T-helper 1 cell treated with Interleukin-12 subunit alpha and Interleukin-12 subunit beta and Interleukin-4 antibody, amounts not matched to agents 30 ng/mL and 1 ng/mL, for 36 hours (primary cell): ENCODE measurements at regions not wholly inside any gene's neighbourhood (a gene's known extent, or its start where the extent isn't known, plus 50 kb on each side); places are given as distances from the start of the nearest gene placed in this dataset.
"Not testable (repeated sequence)": the region's sequence is repeated elsewhere in the genome, so short reads cannot be mapped to it uniquely, and the experiment has no call there.

Source experiments
- intact Hi-C: fragments of 100-400 bp; cut with micrococcal nuclease; formaldehyde crosslinking; loops from one replicate; pipeline ENCODE4 v1.15.1; 2024

DNA sequence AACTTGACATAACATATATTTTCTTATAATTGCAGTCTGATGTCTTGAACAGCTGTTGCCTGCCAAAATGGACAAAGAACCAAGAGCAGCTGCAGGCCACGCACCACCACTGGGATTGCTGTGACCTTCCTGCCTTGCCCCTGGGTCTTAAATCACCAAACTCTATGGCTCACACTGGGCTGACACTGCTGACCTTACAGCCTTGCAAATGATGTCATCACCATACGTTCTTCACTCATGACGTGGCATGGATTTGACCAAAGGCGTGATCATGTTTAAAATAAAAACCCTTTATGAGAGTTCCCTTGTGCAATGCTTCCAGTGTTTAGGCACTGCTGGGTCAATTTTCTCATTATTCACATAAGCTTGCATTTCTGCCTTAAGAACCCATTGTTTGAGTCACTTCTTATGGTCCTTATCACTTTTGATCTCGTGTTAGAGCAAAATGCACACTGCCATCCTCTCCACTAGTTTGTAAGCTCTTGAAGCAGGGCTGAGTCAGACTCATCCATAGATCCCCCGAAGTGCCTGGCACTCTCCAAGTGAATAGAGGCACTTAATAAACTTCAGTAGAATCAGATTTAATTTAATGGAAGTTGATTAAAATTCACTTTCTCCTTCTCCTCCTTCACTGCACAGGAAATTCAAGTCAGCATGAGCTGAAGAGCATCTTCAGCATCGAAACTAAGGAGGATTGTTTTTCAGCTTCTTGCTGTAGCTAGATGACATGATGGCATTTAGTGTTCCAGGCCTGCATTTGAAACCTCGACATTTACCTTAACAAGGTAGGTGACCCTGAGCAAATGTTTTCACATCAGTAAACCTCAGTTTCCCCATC, 132.4 kb upstream of the PZP start:
- intact Hi-C loops = no loop called here

DNA sequence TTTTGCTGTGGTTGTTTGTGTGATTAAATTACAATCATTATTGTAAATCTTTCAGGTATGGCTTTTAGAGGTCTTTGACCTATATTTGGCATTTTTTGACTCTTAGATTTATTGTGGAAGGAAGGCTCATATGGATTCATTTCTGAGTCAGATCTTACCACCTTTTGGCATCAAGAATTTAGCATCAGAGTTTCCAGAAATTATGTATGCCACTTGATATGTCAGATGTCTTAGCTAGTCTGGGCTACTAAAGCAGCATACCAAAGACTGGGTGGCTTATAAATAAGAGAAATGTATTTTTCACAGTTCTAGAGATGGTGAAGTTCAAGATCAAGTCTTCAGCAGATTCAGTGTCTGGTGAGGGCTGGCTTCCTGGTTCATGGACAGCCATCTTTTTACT, 129.5 kb upstream of the PZP start:
- intact Hi-C loops = no loop called here

DNA sequence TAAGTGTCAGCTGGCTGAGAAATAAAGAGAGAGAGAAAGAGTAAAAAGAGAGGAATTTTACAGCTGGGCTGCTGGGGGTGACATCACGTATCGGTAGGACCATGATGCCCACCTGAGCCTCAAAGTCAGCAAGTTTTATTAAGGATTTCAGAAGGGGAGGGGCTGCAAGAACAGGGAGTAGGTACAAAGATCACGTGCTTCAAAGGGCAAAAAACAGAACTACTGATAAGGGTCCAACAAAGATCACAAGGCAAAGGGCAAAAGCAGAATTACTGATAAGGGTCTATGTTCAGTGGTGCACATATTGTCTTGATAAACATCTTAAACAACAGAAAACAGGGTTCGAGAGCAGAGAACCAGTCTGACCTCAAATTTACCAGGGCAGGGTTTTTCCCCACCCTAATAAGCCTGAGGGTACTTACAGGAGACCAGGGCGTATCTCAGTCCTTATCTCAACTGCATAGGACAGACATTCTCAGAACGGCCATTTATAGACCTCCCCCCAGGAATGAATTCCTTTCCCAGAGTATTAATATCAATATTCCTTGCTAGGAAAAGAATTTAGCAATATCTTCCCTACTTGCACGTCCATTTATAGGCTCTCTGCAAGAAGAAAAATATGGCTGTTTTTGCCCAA, 128.3 kb upstream of the PZP start:
- intact Hi-C loops = not testable (repeated sequence)

DNA sequence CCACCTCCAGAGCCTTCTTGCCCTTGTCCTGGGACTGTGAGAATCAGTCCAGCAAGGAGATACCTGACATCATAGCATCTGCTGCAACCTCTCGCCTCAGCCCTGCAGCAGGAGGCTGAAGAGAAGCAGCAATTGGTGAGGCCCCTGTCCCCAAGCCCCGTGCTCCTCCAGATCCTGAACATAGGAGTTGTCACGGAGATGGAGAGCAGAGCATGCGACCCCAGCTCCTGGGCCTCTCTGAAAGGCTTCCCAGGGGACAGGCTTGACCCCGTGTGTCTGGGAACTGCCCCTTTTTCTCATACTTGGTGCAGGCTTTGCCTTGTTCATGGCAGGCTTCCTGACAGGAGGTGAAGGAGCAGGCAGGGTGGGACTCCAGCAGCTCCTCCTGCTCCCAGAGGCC, 127.7 kb upstream of the PZP start:
- intact Hi-C loops = no loop called here

DNA sequence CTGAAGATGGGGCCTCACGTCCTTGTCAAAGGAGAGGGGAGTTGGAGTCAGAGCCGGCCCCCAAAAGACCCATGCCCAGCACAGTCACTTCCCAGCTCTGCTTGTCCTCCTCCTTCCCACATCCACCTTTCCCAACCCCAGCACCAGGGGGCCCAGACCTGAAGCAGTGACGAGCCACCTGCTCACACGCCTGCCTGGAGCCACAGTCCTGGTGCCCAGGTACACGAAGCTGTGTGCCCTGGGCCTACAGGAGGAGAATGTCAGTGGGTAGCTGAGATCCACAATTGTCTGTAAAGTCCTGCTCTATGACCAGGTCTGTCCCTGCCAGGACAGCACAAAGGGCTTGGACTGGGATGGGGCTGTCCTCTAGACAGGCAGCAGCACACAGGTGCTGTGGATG, 126.8 kb upstream of the PZP start:
- intact Hi-C loops = loop anchor here (5.0 kb wide), 2 partner anchors 312 to 807 kb away; no protein-coding TSS in a partner anchor

DNA sequence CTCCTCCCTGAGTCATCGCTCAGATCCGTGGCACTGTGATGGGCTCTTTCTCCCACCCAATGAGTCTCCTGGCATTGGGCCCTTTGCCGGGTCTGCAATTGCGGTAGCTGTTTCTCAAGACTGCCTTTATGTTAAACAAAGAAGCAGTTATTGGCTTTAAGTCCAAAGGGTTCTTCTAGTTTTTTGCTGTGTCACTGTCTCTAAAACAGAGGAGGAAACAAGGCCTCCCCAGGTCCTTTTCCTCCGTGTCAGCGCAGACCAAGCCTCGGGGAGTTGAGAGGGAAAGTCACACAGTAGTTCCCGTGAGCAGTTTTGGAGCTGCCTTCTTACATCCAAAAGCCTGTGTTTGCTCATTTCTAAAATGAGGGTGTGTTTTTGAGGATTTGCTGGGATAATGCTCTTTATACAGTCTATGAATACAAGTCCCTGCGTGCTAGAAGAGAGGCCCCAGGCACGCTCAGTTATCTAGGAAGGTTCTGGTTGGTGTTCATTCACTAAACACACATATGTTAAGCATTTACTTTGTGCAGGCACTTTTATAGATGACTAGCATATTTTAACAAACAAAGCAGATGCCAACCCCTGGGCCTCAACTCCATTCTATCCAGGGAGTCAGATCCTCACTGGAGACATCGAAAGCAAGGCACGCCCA, 126.0 kb upstream of the PZP start:
- intact Hi-C loops = loop anchor here (5.0 kb wide), 2 partner anchors 313 to 808 kb away; no protein-coding TSS in a partner anchor

DNA sequence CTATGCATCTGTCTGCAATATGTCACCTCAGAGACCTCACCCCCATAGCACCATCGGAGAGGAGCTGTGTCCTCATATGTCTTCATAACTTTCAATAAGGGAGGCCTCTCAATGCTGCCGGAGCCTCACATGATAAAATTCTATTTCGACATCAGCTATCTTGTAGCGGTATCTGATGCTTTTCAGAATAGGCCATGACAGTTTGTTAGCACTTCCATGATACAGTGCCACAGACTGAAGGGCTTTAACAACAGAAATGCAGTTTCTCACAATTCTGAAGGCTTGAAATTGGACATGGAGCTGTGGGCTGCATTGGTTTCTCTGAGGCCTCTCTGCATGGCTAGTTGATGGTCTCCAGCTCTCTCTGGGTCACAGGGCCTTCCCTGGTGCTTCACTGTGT, 125.0 kb upstream of the PZP start:
- intact Hi-C loops = loop anchor here (5.0 kb wide), 2 partner anchors 314 to 809 kb away; no protein-coding TSS in a partner anchor

DNA sequence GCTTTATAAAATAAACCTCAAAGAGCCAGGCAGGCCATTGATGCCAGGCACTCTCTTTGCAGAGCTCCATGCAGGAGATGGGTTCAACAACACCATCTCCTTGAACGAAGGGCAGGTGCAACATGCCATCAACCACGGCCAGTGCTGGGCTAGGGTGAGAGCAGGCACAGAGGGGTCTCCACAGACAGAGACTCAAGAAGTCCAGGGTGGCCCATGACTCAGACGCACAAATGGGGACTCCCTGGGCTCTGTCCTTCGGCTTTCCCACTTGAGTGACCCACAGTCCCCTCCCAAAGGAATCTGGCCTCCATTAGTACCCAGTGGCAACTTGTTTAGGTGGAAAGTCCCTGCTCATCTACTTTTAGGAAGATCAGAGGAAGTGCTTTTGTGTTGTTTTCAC, 124.4 kb upstream of the PZP start:
- intact Hi-C loops = loop anchor here (5.0 kb wide), 2 partner anchors 315 to 810 kb away; no protein-coding TSS in a partner anchor

DNA sequence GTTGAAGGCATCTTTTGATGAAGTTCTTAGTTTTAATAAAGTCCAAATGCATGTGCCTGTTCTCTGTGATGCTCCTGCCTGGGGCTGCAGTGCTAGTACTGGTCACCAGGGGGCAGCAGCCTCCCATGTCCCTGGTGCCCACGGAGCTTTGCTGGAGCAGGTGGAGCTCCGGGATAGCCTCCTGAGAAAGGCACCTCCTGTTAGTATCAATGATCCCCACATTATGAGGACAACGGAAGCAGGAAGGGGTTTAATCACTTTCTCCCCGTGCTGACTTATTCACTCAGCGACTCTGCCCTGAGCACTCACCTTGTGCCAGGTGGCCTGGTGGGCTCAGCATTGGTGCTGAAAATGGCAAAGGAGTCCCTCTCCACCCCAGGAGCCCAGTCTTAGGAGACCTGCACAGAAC, 123.0 kb upstream of the PZP start:
- intact Hi-C loops = loop anchor here (1.0 to 5.0 kb wide), 8 partner anchors 33 to 811 kb away; no protein-coding TSS in a partner anchor

DNA sequence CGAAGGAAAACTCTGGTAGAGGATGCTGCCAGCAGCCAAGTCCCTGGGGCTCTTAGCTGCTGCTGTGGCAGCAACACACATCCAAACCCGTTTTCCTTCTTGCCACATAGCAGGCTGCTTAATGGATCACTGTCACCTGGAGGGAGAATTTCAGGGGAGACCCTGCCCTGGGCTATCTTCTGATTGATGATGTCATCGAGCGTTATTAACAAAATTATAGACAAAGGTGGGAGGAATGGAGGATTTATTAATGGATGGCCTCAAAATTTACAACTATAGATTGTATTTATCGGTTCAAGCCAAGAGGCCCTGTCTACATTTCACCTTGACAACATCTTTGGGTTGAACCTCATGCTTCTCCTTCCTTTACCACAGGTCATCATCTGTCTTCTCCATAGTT, 120.8 kb upstream of the PZP start:
- intact Hi-C loops = no loop called here

DNA sequence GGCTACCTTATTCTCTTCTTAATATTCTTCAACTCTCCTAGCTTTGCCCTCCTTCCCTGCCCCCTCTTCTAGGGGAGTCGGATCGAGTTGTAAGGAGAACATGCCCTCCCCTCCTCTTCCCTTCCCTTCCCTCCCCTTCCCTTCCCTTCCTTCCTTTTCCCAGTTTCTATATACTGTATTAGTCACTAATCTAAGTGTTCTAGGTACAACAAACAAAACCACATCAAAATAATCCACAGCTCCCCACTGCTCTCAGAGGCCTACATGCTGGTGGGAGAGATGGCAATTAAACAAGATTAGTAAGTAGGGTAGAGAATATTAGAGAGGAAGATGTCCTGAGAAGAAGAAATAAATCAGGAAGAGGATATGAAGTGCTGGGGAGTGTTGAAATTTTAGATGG, 119.9 kb upstream of the PZP start:
- intact Hi-C loops = no loop called here

DNA sequence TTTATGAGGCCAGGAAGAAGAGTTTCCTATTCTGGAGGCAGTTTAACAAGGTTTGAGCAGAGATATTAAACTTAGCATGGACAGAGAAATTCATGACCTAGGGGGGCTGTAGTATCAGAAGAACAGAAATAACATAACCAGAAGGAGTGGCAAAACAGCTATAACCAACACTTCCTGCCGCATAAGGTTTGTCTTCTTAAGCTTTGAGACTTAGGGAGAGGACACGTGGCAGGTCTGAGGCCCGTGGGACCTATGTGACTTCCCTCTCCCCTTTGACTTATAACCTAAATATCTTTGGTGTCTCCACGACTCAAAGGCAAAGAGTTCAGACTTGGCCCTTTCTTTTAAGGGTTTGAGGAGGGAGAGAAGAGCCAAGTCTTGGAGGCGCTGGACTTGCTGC, 119.1 kb upstream of the PZP start:
- intact Hi-C loops = no loop called here

DNA sequence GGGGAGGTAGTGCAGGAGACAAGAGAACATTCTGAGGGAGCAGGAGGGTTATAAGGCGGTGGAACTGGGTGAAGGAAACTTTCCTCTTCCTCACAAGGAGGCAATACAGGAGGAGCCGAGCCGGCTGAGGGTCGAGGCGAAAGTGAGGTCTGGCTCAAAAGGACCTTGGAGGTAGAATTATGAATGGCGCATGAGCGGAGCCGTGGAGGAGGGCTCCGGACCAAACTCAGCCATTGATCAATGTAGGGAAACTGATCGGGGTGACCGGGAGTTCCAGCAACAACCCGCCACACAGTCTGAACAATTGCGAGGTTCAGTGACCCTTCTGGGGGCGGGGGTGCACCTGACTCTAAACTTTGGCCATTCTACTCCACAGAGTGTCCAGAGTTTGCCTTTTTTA, 118.7 kb upstream of the PZP start:
- intact Hi-C loops = not testable (repeated sequence)

DNA sequence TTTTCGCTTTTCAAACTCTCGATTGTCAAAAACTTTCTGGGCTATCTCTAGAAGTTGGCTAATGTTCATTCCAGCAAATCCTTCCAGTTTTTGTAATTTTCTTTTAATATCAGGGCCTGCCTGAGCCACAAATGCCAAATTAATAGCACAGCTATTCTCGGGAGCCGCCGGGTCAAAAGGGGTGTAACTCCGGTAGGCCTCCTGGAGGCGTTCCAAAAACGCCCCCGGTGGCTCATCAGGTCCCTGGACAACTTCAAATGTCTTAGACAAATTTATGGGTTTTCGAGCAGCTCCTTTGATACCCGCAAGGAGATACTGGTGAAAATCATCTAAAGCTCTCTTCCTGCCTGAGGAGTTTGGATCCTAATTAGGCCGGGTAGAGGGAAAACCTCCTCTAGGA, 117.9 kb upstream of the PZP start:
- intact Hi-C loops = no loop called here

DNA sequence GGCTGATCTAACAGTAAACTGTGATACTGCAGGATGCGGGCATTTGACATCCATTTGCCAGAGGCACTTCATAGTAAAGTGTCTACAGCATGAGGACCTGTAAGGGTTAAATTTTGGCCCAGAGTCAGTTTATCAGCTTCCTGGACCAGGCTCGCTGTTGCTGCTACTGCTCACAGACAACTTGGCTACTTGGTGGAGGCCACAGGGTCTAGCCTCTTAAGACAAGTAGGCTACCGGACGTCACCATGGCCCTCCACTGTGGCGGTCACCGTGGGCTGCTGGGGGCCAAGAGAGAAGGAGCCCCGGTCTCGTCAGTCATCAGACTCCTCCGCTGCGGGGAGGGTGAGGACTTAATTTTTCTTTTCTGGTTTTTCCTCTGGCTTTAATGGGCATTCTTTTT, 117.3 kb upstream of the PZP start:
- intact Hi-C loops = no loop called here

DNA sequence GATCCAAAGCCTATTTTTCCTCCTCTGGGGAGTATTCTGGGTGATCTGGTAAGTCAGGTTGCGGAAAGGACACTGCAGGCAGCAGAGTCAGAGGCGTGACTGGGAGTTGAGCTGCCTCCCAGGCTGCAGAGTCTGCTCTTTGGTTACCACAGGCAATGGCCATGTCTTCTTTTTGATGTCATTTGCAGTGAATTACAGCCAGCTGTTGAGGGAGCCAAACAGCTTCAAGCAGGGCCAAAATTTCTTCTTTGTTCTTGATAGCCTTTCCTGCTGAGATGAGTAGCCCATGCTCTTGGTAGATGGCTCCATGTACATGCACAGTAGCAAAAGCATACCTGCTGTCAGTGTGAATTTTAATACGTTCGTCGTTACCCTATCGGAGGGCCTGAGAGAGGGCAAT, 116.6 kb upstream of the PZP start:
- intact Hi-C loops = no loop called here

DNA sequence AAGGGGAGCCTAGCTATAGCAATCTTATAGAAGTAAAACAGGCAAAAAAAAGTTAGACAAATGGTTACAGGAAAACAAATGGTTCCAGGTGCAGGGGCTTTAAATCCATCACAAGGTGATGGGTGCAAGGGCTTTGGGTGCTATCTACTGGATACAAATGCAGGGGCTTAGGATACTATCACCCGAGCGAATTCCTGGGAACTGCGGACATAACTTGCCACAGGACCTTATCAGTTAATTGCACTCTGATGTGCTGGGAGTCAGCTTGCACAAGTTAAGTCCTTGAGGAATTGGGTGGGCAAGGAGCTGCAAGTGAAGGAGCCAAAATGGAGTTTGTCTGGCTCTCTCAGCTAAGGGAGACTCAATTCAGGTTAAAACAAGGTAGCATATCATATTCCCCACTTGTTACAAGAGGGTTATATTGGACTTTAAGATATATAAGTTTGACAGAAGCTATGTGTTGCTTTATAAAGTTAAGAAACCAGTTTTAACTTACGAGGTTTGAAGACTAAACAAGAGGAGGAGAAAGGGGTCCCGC, 115.0 kb upstream of the PZP start:
- intact Hi-C loops = no loop called here

DNA sequence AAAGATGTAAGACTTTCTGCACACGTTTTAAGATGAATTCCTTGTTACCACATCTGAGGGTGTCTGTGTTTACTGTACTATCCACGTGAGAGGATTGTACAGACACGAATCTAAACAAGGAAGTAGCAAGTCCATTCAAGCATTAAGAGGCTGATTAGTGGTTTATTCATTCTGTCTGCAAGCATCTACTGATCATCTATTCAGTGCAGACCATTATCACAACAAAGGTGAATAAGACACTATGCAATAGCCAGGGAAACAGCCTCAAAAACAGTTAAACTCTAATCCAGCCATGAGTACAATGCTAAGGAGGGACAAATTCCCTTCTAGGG, 111.6 kb upstream of the PZP start:
- intact Hi-C loops = loop anchor here (5.0 kb wide), 1 partner anchor 92 kb away; no protein-coding TSS in a partner anchor

DNA sequence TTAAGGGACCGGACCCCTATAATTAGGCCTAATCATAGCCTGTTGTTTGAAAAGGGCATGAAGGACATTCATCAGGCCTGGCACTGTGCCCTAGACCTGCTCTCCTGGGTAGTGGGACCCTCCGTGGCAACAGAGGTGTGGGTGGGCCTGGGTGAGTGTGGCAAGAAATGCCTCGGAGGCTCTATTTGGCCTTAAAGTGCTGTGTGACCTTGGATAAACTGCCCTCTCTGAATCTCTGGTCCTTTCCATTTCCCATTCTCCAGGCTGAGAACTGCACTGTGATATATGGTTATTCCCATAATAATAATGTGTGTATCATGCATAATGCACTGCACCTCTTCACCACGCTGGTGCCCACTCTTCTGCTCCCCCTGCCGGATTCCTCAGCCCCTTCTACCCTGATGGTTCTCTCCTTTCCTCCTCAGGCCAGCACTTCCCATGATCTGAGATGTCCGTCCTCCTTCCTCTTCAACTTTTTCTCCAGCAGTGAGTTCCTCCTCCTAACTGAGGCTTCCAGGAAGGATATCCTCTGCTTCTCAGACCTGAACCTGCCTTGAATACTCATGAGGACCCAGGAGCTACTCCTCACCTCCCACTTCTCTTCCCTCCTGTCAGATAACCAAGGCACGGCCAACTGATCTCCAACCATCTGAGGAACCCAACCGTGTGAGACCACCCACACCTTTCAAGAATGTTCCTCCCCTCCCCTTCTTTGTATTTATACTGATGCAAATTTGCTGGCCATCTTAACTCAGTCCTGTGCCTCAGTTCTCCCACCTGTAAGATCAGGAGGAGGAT, 111.0 kb upstream of the PZP start:
- intact Hi-C loops = loop anchor here (5.0 kb wide), 1 partner anchor 93 kb away; no protein-coding TSS in a partner anchor

DNA sequence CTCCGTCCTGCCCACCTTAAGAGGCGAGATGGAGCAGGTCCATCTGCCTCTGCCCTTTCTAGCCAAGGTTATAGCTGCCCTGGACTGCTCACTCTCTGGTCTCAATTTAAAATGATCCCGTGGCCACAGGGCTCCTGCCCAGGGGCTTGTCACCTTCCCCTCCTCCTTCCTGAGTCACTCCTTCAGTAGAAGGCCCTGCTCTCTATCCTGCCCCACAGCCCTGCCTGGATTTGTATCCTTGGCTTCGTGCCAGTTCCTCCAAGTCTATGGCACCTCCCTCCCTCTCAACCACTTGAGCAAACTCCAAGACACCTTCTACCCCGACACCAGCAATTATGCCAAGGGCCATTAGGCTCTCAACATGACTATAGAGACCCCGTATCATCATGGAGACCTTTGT, 105.3 kb upstream of the PZP start:
- intact Hi-C loops = not testable (repeated sequence)
